HG03103 (cell line): ENCODE measurements at regions not wholly inside any gene's neighbourhood (a gene's known extent, or its start where the extent isn't known, plus 50 kb on each side); places are given as distances from the start of the nearest gene placed in this dataset.

Experiments used
- ATAC-seq: cut with Tn5 transposase; IDR thresholded peaks from one replicate; pipeline ENCODE4 v1.9.1; 2021; ENCODE audit warnings: low read depth; ENCODE audit not compliant: unreplicated experiment

DNA sequence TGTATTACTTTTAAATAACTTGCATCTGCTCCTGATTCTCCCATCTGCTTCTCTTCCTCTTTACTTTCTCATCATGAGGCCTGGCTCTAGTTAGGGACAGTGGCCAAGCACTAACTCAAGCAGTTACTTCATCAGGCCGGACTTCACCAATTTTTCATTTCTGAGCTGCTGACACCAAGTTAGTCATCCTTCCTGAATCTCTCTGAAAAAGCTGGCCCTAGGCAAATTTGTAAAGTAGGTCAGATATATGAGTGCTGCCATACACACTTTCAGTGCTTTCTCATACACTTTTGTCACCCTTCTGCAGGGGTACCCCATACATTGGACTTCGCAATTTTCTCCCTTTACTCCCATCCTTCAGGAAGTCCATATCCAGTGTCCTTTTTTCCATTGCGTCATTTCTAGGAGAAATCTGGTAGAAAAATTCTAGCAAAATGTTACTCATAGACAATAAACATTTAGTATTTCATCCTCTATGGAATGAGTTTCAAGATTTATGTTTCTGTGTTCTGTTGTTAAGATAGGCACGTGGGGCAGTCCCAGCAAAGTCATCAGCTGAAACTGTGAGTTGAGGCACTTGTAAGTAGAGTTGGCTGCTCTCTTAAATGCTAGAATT, 276.8 kb upstream of the TMPO start:
- no peak for ATAC-seq

DNA sequence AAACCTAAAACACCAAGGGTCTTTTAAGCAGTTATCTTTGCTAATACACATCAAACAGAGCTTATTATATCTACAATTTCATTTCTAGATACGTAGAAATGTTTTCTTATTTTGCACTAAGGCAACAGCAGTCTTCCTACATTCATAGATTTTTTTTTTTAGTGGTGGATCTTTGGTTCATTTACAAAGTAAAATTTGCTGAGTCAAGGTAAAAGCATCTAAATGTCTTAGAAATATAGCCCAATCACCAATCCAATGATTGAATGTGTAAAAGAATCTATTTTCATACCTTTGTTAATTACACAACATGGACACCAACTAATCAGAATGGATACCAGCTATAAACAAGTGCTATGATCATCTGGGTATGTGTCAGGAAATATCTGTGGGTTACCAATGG, 272.2 kb upstream of the TMPO start:
- ATAC-seq = no peak

DNA sequence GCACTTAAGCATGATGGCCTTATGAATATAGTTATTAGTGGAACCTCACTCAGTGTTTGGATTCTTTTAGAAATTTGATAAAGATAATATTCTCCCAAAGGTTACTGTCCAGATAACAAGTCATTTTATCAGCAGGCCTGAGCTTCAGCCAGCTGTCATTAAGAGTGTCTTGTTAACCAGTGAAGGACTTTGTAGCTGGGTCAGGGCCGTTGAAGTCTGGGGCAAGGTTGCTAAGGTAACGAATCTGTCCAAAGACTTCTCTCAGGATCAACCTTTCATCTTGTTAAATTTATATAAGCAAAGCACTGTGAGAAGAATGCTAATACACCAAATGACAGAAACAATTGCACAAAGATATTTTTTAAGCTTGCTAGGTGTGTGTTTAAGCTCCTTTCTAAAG, 271.3 kb upstream of the TMPO start:
- no peak for ATAC-seq

DNA sequence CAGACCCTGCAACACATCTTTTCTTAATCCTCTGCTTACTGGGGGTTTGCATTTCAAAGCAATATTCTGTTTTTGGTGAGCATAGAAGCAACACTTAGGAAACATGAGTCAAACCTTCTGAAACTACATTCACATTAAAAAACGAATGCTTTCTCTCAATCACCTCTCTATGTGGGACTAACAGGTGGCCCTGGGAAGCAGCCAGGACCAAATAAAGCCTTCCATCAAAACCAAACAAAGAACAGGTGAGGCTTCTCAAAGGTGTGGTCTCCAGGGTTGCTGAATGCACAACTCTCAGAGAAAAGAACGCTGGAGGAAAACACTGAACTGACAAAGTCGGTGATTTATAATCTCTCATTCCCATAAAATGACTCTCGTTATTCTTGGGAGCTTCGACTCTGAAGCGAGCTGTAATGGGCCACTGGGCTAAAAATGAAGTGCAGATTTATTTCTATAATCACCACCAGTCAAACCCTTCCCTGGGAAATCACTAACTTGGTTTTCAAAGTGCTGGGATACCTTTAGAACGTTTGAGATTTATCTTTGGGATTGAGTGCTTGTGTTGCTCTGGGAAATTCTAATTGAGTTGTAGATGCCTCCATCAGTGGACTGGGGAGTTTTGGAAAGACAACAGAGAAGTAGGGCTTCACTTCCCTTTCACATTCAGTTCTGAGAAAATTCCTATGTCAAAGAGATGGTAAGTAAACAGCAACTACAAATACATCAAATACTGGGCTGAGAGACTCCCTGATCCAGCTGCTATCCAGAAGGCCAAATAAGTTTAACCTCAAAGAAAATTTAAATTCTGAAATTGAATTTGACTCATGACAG, 262.0 kb upstream of the TMPO start:
- ATAC-seq = no peak

DNA sequence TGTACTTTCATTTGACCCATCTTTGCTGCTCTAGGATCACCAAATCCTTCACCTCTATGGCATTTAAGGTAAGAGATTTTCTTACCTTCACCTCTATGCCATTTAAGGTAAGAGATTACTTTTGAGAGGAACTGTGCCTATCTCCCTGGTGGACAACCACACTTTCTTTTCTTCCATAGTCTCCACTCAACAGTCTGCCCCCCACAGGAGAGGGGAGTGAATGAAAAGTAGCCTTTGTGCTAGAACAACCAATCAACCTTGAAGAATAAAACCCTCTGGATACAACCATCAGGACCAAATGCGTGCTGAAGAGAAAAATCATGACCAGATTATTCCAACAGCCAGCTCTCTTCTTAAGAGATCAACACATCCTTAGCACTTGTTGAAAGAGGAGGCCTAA, 258.6 kb upstream of the TMPO start:
- ATAC-seq = no peak

DNA sequence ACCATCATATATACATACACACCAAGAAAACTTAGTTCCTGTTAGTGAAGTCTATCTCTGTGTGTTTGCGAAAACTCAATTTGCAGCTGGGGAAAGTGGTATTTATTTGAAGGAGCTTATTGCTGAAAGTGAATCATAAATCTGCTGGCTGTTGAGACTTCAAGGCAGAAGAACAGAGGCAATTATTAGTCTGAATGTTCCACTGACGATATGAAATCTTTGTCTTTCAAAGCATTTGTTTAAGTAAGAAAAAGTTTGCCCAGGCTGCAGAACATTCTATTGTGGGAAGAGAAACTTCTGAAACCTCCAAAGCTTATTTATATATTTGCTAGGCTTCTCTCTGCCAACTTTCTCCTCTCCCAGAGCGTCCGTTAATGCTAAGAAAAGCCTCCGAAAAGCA, 255.7 kb upstream of the TMPO start:
- no peak for ATAC-seq

DNA sequence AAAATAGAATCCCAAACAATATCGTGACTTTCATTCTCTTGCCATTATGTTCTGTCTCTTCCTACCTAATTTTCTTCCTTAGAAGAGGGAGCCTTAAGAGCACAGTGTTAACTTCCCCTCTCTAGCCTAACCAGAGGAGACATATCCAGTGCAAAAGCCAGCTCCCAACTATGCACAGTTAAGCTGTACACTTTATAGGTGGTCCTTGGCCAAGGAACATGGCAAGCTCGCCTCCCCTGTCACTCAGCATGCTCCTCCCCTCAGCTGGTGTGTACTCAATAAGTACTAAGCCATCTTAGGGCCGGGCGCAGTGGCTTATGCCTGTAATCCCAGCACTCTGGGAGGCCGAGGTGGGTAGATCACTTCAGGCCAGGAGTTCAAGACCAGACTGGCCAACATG, 255.1 kb upstream of the TMPO start:
- ATAC-seq = no peak

DNA sequence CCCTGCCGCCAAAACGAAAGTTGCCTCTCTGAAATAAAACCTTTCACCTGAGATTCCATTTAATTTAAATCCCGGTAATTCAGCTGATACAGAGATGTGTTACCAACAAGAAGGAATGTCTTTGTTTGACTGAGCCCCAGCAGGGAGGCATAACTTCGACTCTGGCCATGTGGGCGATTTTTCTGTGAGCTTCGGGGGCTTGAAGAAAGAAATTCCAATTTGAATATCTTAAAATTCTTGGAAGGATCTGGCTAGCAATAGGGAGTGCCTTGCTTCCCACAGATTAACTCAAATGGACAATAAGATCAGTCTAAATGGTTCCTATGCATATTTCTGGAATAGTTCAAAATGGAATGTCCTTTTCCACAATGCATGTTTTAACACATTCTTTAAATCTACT, 252.5 kb upstream of the TMPO start:
- no peak for ATAC-seq

DNA sequence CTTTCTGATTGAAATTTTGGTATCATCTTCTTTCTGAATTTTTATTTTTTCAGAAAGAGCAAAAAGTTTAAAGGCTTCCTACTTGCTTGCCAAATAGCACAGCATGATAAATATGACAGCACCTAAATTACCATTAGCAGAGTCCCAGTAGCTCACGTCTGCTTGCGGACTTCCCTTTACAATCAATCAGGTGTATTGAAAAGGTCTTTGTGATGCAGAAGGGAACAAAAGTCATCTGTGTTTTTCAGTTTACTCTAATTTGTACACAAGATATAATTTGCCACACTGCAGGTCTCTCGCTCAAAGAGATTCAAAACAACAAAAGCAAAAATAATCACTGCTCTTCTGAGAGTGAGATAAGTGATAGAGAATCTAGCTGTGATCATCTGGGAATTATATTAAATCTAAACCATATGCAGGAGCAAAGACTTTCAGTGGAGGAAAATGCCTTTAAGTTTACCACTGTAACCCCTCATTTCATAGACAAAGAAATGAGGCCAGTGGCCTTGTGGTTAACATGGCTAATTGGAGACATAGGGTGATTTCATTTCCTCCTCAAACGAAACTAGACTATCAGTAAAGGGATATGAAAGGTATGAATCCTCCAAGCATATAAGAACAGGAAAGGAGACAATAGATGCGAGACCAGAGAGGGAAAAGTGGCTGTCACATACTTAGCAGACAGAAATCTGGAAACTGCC, 240.8 kb upstream of the TMPO start:
- ATAC-seq = peak; percentile 99

DNA sequence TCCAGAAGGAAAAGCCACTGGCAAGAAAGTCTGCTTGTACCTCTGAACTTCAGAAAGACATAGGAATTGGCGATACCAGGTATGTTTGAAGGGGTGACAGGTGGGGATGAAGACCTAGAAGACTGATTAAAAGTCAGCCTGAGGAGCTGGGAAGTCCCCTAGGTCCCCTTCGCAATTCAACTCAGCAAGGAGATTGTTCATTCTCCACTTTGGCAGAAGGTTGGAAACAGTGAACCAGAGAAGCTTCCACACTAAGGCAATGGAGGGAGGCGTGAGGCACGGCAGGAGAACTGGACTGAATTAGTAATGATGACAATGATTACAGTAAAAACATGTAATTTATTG, 240.3 kb upstream of the TMPO start:
- ATAC-seq = peak; percentile 30

DNA sequence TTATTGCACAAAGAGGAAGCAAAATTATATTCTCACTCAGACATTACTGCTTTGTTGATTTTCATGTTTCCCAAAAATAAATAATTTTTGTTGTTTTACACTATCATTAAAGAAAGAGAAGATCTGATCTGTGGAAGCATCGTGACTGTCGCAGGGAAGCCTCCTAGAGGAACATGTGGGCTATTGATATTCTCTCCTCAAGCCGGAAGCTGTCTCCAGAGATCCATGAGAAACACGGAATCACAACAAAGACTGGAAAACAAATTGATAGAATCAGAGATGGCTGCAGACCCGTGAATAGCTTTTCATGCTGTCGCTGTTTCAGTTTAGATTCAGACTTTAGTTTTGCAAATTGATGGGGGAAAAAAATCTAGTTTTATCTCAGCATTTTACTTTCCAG, 235.2 kb upstream of the TMPO start:
- no peak for ATAC-seq

DNA sequence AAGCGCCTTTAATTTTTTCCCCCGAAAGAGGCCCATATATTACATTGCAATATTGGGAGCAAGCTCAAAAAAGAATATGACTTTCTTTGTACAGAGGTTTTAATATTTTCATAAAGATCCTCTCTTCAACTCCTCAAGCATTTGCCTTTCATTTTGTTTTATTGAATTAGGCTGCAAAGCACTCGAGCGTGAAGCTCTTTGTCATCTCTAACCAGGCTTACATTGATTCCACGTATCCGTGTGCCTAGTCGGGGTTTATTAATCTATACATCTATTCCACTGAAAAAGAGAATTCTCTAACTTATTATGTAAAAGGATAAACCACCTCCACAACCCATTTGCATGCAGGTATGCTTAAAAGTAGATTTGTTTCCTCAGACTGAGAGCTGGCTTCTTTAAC, 234.8 kb upstream of the TMPO start:
- no peak for ATAC-seq

DNA sequence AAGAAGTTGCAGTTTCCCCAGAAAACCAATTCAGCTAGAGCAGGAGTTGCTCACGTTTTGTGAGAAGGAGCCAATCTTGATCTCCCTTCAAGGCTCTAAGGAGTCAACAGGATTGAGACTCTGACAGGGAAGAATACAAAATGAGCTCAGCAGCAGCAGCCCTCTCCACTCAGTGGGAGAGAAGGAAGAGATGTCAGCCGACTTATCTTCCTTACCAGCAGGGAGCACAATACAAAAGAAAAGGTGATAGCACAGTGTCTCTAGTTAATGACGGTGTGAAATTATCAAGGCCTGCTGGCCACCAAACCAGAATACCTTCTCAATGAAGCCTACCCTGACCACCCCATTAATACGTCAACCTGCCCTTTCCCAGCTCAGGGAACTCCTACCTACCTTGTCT, 223.6 kb upstream of the TMPO start:
- no peak for ATAC-seq

DNA sequence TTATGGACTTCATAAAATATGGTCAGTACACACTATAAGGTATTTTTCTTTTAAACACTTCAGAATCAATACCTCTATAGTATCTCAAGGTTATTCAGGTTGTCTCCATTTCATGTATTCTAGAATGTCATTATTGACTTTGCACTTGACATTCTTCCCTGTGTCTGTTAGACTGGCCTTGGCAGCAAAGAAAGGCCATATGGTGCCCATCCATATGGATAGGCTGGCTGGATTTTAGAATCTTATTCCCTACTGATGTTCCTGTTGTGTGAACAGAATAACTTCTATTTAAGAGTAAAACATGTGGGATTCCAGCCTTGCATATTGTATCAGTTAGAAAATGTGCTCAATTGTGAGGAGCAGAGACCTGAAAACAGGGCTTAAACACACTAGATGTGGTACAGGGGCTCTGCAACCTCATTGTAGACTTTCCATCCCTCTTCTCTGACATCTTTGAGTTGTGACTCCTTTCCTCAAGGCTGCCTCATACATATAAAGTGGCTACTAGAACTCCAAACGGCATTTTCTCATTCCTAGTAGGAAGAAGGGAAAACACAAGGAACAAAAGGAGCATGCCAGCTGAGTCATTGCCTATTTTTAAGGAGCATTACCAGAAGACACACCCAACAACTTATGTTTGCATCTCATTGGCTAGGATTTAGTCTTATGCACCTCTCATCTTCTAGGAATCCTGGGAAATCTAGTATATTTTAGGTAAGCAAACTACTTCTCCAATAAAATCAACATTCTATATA, 221.2 kb upstream of the TMPO start:
- no peak for ATAC-seq

DNA sequence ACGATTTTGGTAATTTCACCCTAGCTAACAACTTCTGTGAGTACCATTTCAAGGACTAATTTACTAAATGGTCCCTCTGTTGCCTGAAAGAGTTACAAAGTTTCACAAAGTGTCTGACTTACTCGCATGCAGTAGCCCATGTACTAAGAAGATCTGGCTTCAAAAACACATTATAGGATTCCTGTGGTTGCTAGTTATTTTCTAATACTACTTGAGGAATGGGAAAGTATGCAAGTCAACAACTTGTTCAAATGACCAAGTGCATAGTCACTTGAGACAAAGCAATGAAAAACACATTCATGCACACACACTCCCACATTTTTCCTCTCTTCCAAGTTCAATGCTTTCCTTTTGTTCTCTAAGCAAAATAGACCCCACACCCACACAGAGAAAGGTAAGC, 219.7 kb upstream of the TMPO start:
- ATAC-seq = no peak

DNA sequence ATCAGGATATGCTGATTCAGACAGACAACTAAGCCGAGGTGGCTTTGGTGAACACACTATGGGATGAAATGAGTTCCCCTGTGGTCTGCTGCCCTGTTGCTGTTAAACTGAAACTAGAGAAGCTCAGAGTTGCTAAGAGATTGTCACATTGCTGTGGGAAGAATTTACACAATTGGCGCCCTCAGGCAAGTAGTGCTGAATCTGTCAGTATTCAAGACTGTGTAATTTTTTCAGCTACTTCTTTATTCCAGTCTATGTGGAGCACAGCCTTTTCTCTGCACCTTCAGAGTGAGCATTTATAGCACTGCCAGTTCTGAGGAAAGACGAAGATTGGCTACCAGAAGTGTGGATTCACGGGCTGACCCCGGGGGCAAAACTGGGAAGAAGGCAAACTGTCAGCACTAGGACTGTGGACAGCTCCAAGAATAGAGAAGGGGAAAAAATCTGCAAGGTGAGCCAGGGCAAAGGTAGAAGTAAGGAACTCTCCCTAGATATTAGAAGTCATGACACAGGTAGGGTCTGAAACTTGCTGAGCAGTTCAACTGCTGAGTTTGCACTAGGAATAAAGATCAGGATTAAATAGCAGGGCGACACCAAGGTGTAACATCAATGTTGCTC, 218.8 kb upstream of the TMPO start:
- no peak for ATAC-seq

DNA sequence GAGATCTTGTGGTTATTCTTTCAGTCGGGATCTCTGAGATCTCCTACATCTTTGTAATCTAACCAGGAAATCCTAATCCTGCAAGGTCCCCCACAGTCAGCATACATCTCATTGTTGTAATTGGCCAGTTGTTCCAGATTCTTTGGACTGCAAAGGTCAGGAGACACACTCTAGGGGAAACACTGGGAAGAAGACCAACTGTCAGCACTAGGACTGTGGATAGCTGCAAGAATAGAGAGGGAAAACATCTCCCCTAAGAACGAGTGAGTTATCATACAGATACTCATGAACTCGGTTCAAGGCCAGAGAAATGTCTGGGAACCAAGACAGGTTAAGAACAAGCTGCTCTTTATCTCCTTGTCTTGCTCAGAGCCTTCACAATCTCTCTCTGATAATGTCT, 217.9 kb upstream of the TMPO start:
- no peak for ATAC-seq

DNA sequence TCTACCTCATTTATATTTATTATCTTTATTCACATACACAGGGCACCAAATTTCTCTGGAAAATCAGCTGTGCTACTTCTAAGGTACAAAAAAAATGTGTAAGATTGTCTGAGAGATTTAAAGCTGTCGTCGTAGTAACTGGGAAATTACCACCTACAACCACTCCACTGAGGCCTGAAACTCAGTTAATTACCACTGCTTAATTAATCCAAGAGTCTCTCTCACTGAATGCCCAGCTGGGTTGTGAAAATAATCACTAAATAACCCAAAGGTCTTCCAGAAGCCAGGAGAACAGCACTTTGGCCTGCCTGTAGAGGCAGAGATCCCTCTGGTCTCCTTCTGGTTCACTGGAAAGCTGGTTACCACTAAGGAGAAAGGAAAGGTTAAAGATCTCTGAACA, 207.2 kb upstream of the TMPO start:
- ATAC-seq = no peak

DNA sequence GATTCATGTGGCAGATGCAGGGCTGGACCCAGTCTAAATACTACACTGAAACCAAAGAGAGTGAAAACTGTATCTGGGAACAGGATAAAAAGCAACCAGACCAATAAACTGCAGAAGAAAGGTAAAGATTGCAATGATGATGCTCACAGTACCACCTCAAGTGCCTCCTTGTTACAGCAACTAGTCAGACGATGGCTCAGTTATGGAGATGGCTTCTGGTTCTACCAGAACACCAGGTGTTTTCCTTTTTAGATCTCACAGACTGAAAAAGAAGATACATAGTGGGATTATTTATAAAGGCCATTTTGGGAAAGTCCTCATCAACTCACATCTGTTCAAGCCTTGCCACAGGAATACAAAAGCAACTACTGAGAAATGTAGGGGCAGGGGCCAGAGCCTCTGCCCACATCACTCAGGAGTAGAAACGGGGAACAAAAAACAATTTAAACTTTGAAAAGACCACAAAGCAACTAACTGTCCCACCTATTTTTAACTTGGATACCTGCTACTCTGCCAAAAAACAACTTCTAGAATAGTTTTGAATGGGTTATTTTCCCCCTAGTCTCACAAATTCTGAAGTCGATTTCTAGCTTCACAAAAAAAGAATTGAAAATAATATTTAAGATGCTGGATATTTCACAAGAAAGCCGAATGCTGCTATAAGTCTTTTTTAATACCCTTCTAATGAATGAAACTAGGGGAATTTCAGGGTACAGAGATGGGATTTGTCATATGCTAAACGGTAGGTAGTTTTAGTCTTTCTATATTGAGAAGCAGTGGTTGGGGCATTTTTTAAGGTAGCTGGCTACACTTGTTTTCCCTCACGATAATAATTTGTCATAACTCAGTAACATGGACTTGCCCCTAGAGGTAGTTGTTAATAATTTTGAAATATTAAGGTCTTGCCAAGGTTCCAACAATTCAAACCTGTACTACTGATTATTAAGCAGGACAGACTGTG, 197.2 kb upstream of the TMPO start:
- ATAC-seq = no peak
